ENCODE measurements at regions not wholly inside any gene's neighbourhood (a gene's known extent, or its start where the extent isn't known, plus 50 kb on each side); places are given as distances from the start of the nearest gene placed in this dataset.
"Not testable (repeated sequence)": the region's sequence is repeated elsewhere in the genome, so short reads cannot be mapped to it uniquely, and the experiment has no call there.

DNA sequence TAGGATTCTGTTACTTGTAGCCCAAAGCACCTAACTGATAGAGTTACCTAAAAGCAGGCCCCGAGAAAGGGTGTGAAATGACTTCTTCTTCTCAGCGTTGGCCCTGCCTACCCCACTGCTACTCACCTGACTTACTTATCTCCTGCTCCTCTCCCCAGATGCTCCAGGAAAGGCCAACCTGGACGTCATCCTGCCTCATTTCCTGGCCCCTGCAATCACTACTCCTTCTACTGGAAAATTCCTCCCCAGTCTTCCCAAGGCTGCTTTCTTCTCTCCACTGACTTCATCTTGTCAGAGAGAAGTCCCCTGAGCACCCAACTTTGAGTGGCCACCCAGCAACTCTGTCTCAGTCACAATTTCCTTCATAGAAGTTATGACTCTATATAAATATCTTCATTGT, 63.4 kb upstream of the KLF7 start:
- Mint-ChIP-seq H3K27ac (no peak overlapping the region), H3K4me3 (no peak overlapping the region), H3K4me1 (peaks cover 7% of the 10 kb centered on the region), H3K27me3 (peaks cover 7% of the 10 kb centered on the region), H3K36me3 (peaks cover 9% of the 10 kb centered on the region), H3K9me3 (peaks cover 2% of the 10 kb centered on the region)
- DNase-seq (ENCODE audit: low spot score in 2 of 2) (no peak), ATAC-seq (ENCODE audit: low read depth) (no peak)

GRCh38 chr2:207230261-207231105, 64.7 kb upstream of the KLF7 start:
- Mint-ChIP-seq H3K9me3 (peaks cover 2% of the 10 kb centered on the region), H3K27me3 (peaks cover 4% of the 10 kb centered on the region), H3K4me3 (peak overlapping the region; percentile 15), H3K27ac (no peak overlapping the region), H3K4me1 (peaks cover 5% of the 10 kb centered on the region), H3K36me3 (peaks cover 11% of the 10 kb centered on the region)
- DNase-seq (ENCODE audit: low spot score in 2 of 2) (no peak), ATAC-seq (ENCODE audit: low read depth) (peak; percentile 31)

- no peak overlapping the region for H3K4me3 Mint-ChIP-seq
- no peak for DNase-seq (ENCODE audit: low spot score in 2 of 2)
- H3K4me1 Mint-ChIP-seq = peaks cover 5% of the 10 kb centered on the region
- peaks cover 4% of the 10 kb centered on the region for H3K27me3 Mint-ChIP-seq
- ATAC-seq (ENCODE audit: low read depth) = no peak
- H3K27ac Mint-ChIP-seq = no peak overlapping the region
- peaks cover 4% of the 10 kb centered on the region for H3K9me3 Mint-ChIP-seq
- H3K36me3 Mint-ChIP-seq = peaks cover 13% of the 10 kb centered on the region
Measured at GRCh38 chr2:207231106-207231865, 65.5 kb upstream of the KLF7 start.

- Mint-ChIP-seq H3K36me3 (peaks cover 13% of the 10 kb centered on the region), H3K4me3 (no peak overlapping the region), H3K4me1 (peaks cover 5% of the 10 kb centered on the region), H3K27me3 (peaks cover 1% of the 10 kb centered on the region), H3K9me3 (peaks cover 4% of the 10 kb centered on the region), H3K27ac (no peak overlapping the region)
- ATAC-seq (ENCODE audit: low read depth) = no peak
- no peak for DNase-seq (ENCODE audit: low spot score in 2 of 2)
Measured at GRCh38 chr2:207231967-207232366, 66.2 kb upstream of the KLF7 start.

- H3K4me1 Mint-ChIP-seq; H3K27ac Mint-ChIP-seq; DNase-seq (ENCODE audit: low spot score in 2 of 2); H3K9me3 Mint-ChIP-seq; H3K27me3 Mint-ChIP-seq; ATAC-seq (ENCODE audit: low read depth); H3K4me3 Mint-ChIP-seq: not testable (repeated sequence)
- H3K36me3 Mint-ChIP-seq = peaks cover 16% of the 10 kb centered on the region
Measured at GRCh38 chr2:207233141-207233540, 67.4 kb upstream of the KLF7 start.

DNA sequence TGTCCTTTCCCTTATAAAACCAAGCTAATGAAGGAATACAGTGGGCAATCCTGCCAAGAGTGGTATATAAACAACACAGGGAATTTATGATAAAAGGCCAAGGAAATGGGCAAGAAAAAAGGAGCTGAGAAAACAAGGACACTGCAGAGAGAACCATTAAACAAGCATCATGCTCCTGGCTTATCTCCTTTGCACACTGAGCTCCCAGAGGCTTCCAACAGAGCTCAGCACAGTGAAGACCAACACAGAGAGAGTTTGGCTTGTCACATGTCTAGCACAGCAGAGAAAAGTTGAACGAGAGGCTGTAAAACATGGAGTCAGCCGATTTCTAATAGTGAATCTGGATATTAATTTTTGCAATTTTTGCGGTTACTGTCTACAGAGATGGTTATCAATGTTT, 68.0 kb upstream of the KLF7 start:
- H3K4me3 Mint-ChIP-seq = no peak overlapping the region
- peaks cover 4% of the 10 kb centered on the region for H3K9me3 Mint-ChIP-seq
- no peak for ATAC-seq (ENCODE audit: low read depth)
- H3K4me1 Mint-ChIP-seq = peaks cover 5% of the 10 kb centered on the region
- DNase-seq (ENCODE audit: low spot score in 2 of 2) = no peak
- no peak overlapping the region for H3K27ac Mint-ChIP-seq
- peaks cover 1% of the 10 kb centered on the region for H3K27me3 Mint-ChIP-seq
- peaks cover 15% of the 10 kb centered on the region for H3K36me3 Mint-ChIP-seq

DNA sequence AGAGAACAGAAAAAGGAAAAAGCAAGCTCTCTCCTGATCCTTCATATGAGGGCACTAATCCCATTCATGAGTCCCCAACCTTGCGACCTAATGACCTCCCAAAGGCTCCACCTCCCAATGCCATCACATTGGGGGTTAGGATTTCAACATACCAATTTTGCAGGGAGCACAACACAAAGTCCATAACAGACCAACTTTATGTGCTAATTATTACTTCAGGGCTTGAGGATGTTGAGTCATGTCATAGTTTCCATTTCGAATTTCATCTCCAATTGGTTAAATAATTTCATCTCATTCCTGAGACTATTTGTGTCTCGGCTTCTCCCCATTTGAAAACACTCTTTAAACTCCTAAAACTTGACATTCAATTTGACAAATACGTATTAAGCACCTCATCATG, 69.9 kb upstream of the KLF7 start:
- H3K4me1 Mint-ChIP-seq = peaks cover 2% of the 10 kb centered on the region
- DNase-seq (ENCODE audit: low spot score in 2 of 2) (no peak), ATAC-seq (ENCODE audit: low read depth) (no peak)
- peaks cover 1% of the 10 kb centered on the region for H3K27me3 Mint-ChIP-seq
- no peak overlapping the region for H3K27ac Mint-ChIP-seq
- H3K36me3 Mint-ChIP-seq = peaks cover 11% of the 10 kb centered on the region
- H3K9me3 Mint-ChIP-seq = peaks cover 2% of the 10 kb centered on the region
- H3K4me3 Mint-ChIP-seq = no peak overlapping the region

DNA sequence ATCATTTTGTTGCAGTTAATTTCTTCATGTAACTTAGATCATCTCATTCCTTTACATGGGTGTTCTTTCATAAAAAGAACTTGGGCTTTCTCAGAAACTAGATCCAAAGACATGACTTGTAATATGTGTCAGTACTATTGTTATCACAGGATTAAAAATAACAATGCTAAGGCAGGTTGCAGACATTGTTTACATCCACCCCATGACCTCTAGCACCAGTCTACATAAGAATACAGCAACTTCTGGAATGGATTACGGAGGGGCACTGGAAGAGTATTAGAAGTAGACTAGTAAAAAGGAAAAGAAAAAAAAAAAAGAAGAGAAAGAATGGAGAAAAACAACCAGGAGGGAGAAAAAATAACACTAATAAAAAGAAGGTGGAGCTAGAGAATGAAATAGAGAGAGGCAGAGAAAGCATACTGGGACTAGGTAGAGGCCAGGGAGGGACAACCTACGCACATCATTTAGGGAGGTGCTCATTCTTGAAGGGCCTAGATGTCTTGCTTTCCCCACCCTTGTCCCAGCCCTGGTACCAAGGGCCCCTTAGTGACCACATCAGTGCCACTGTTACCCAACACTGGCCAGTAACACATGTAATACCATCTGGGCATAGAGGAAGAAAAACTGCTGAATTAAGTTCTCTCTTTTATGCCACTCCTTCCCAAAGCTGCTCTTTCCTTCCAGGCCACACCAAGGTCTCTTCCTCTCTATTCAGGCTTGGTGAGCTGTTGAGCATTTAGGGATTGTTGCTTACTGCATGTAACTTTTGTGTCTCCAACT, 70.6 kb upstream of the KLF7 start:
- peaks cover 2% of the 10 kb centered on the region for H3K9me3 Mint-ChIP-seq
- peaks cover 1% of the 10 kb centered on the region for H3K27me3 Mint-ChIP-seq
- H3K4me1 Mint-ChIP-seq = no peaks in the 10 kb centered on the region
- no peak overlapping the region for H3K27ac Mint-ChIP-seq
- no peak for ATAC-seq (ENCODE audit: low read depth)
- DNase-seq (ENCODE audit: low spot score in 2 of 2) = no peak
- no peak overlapping the region for H3K4me3 Mint-ChIP-seq
- peaks cover 11% of the 10 kb centered on the region for H3K36me3 Mint-ChIP-seq

GRCh38 chr2:207238831-207239701, 73.3 kb upstream of the KLF7 start:
- no peak overlapping the region for H3K27ac Mint-ChIP-seq
- H3K9me3 Mint-ChIP-seq = peaks cover 2% of the 10 kb centered on the region
- ATAC-seq (ENCODE audit: low read depth) (no peak), DNase-seq (ENCODE audit: low spot score in 2 of 2) (no peak)
- H3K4me1 Mint-ChIP-seq = no peaks in the 10 kb centered on the region
- H3K4me3 Mint-ChIP-seq = no peak overlapping the region
- peaks cover 9% of the 10 kb centered on the region for H3K36me3 Mint-ChIP-seq
- no peaks in the 10 kb centered on the region for H3K27me3 Mint-ChIP-seq

DNA sequence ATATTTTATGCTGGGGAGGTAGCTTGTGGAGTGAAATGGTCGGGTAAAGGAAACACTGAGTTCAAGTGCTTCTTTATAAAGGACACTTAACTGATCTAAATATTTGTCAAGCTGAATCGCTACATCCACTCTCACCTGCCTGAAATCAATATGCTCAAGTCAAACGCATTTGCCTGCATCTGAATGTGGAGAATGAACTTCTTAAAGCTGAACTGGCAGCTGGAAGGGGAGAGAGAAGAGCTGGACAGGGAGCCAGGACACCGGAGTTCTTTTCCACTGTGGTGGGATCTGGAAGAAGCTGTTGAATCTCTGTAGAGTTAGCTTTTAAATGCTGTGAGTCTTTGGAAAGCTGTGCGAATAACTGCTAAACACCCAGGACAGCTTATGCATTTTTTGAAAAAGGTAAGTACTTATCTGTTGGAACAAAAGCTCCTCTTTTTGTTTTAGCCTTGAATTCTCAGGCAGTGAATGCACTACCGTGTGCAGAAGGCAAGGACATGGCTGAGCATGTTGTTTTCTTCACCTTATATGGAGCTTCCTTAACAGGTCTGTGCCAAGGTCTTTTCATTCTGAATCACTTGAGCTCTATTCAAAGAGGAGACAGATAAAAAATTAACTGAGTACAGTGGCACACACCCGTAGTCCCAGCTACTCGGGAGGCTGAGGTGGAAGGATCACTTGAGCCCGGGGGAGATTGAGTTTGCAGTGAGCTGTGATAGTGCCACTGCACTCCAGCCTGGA, 74.2 kb upstream of the KLF7 start:
- Mint-ChIP-seq H3K27ac (no peak overlapping the region), H3K36me3 (peaks cover 9% of the 10 kb centered on the region), H3K4me3 (no peak overlapping the region), H3K27me3 (no peaks in the 10 kb centered on the region), H3K9me3 (peaks cover 2% of the 10 kb centered on the region), H3K4me1 (no peaks in the 10 kb centered on the region)
- no peak for DNase-seq (ENCODE audit: low spot score in 2 of 2)
- no peak for ATAC-seq (ENCODE audit: low read depth)

GRCh38 chr2:207240649-207241048, 74.9 kb upstream of the KLF7 start:
- H3K4me1 Mint-ChIP-seq = no peaks in the 10 kb centered on the region
- DNase-seq (ENCODE audit: low spot score in 2 of 2) (no peak), ATAC-seq (ENCODE audit: low read depth) (no peak)
- no peak overlapping the region for H3K4me3 Mint-ChIP-seq
- H3K9me3 Mint-ChIP-seq = peaks cover 2% of the 10 kb centered on the region
- H3K27ac Mint-ChIP-seq = no peak overlapping the region
- H3K36me3 Mint-ChIP-seq = peaks cover 6% of the 10 kb centered on the region
- H3K27me3 Mint-ChIP-seq = no peaks in the 10 kb centered on the region

DNA sequence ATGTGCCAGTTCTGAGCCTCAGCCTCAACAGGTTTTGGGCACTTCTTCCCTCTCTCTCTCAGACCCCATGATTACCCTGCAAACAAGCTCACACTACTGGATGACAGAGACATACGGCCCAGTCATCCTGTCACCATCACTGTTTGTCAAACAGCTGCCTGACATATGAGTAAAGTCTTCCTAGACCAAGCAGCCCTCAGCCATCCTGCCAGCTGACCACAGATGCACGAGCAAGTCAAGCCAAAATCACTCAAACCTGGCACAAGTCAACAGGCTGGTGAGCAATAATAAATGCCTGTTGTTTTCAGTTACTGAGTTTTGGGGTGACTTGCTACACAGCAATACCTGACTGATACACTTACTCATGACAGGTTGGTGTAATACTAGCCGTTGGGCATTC, 75.5 kb upstream of the KLF7 start:
- Mint-ChIP-seq H3K27me3 (no peaks in the 10 kb centered on the region), H3K4me3 (no peak overlapping the region), H3K36me3 (peaks cover 5% of the 10 kb centered on the region), H3K4me1 (no peaks in the 10 kb centered on the region), H3K27ac (no peak overlapping the region), H3K9me3 (peaks cover under 1% of the 10 kb centered on the region)
- ATAC-seq (ENCODE audit: low read depth) = no peak
- DNase-seq (ENCODE audit: low spot score in 2 of 2) = no peak

DNA sequence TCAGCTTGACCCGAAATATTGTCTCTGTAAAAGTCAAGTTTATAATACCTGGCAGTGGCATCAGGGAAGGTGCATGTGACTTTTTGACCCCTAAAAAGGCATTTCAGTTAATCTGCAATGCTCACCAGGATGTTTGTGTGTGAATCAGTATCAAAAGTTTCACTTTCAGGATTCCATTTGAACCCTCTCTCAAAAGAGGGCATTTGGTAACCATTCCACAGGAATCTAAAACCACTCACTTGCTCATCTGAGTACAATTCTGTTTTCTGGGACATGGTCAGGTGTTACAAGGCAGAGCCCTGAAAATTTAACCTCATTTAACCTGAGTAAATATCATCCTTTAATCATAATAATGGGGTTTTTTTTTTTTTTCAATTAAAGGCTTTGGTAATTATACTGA, 77.9 kb upstream of the KLF7 start:
- Mint-ChIP-seq H3K27ac (no peak overlapping the region), H3K4me1 (no peaks in the 10 kb centered on the region), H3K4me3 (no peak overlapping the region), H3K9me3 (no peaks in the 10 kb centered on the region), H3K36me3 (no peaks in the 10 kb centered on the region), H3K27me3 (no peaks in the 10 kb centered on the region)
- DNase-seq (ENCODE audit: low spot score in 2 of 2) = no peak
- no peak for ATAC-seq (ENCODE audit: low read depth)
